HCEC 1CT (cell line): ENCODE measurements at regions not wholly inside any gene's neighbourhood (a gene's known extent, or its start where the extent isn't known, plus 50 kb on each side); places are given as distances from the start of the nearest gene placed in this dataset.
"Not testable (repeated sequence)": the region's sequence is repeated elsewhere in the genome, so short reads cannot be mapped to it uniquely, and the experiment has no call there.

ENCODE experiments used
- DNase-seq: peaks from one replicate; pipeline ENCODE4 v3.0.0-alpha.2; 2017

DNA sequence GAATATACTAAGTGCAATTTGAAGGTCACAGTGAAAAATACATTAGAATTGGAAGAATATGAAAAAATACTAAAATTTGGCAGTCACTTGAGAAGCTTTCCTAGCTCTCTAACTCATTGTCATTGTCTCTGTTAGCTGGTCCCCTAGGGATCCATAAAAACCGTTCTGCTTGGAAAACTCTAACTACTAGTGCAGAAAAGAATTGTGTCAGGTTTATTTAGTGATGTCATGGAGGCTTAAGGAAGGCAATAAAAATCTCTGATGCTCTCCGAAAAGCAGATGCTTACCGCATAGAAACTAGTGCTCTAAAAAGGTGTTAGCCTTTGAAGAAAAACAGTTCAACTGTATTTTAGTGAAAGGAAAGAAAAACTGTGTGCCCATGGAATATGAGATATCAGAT is 150.1 kb upstream of the DLGAP1 start:
- no peak for DNase-seq

DNA sequence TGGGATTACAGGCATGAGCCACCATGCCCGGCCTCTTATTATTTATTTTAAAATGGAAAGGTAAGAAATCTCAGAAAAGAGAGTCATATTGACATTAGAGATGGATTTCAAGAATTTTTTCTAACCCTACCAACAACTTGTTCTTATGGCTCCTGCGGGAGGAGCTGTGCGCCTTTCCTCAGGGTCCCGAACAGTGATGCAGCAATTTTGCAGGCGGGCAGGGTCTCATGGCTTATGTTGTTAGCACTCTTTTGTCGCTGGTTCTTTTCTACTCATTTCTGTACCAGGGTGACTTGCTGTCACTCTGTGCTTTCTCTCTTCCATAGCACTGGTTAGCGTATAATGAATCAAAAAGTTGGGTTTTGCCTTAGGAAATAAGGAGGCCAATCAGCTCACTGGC is 148.8 kb upstream of the DLGAP1 start:
- no peak for DNase-seq

DNA sequence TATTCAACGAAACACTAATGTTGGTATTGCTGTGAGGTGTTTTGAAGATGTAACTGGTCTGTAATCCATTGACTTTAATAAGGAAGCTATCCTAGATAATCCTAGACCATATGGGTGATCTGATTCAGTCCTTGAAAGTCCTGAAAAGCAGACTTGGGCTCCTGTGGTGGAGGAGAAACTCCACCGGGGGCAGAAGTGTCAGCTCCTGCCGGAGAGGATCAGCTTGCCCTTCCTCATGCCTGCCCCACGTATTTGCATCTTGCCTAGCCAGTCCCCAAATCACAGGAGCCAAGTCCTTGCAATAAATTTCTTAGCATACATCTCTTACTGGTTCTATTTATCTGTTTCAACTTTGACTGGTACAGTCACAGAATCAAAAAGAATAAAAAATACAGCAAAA is 144.2 kb upstream of the DLGAP1 start:
- DNase-seq: no peak

DNA sequence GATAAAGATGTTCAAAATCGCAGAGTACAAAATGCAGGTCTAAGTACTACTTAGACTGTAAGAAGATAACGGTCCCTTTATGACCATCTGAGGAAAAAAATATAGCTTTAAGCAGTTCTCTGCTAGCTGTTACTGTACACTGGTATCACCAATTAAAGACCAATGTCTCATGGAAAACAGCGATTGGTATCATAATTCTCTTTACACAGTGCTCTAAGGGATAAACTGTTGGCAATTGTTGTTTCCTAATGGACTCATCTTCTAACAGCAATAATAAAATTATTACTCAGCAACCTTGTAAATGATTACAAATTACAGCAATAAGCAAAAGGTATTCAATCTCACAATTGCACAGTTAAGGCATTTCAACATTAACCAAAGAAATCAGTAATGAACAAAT is 142.2 kb upstream of the DLGAP1 start:
- DNase-seq: no peak

DNA sequence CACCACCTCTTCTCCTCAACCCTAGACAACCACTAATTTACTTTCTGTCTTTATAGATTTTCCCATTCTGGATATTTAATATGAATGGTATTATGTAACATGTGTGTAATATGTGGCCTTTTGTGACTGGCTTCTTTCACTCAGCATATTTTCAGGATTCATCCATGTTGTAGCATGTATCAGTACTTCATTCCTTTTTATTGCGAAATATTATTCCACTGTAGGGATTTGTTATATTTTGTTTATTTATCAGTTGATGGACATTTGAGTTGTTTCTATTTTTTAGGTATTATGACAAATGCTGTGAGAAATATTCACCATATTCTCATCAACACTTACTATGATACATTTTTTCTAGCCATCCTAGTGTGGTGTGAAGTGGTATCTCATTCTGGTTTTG is 138.8 kb upstream of the DLGAP1 start:
- DNase-seq: no peak

DNA sequence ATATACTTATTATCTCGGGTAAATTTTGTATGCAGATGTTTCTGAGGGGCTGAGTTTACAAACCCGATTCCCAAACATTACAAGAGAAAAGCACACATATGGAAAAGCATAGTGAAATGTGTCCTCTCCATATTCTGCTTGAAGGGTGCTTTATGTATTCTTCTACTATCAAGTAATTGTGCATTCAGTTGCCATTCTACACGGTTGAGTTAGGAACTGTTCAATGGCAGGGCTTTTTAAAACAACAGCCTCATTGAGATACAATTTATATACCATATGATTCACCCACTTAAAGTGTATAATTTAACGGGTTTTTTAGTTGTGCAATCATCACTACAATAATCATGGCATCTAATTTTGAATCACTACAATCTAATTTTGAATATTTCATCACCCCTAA is 138.4 kb upstream of the DLGAP1 start:
- DNase-seq: no peak

DNA sequence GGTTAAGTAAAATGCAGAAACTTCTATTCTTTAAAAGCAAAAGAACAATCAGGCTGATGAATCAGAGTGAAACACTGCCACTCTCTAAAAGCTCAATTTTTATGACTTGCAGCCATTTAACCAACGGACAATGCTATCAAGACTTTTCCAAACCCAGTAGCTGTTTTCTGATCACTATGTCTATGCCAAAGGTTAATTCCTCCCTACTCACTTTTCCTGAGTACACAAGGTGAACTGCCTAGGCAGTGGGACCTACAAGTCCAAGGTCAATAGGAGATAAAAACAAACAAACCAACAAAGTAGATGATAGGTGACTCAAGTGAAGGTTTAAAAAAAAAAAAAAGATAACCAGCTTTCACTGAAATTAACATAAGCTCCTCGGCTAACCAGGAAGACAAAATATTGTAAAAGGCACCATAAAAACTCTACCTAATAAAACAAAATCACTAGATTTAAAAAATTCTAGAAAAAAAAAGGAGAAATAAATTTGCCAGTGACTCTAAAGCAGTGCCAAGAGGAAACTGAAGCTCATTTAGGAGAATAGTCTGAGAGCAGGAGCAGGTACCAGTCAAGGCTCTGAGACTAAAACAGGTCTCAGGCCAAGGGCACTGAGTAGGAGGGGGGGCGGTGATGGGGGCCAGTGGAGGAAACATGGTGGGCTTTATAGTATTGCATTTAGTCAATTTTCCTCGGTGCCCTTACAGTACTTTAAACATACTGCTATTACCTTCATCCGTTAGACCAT is 134.1 kb upstream of the DLGAP1 start:
- DNase-seq: no peak

DNA sequence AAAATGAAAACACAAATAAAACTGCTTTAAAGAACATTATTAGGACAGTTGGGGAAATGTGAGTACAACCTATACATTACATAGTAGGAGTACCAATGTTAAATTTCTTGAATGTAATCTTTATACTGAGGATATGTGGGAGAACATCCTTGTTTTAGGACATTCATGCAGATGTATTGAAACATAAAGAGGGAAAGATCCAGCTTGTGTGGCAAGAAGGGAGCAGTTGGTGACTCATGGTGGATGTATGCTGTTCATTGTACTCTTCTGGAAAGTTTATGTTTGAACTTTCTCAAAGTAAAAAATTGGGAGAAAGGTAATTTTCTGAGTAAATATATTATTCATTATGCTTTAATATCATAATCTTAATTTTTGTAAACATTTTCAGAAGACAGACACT is 132.1 kb upstream of the DLGAP1 start:
- no peak for DNase-seq

DNA sequence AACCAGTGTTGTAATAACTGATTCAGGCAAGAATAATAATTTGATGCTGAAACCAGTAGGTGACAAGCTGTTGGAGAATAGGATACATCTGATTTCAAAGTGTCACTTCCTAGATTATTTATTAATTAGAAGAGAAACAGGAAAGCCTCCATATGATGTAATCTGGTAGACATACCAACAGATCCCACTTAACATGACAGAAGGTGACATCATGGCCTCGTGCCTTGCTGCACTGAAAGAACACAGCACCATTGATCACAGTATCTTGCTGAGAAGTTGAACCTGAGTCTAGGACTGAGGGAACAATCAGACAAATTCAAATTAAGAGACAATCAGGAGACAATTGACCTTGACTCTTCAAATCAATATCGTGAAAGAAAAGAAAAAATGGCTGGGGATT is 131.6 kb upstream of the DLGAP1 start:
- no peak for DNase-seq

DNA sequence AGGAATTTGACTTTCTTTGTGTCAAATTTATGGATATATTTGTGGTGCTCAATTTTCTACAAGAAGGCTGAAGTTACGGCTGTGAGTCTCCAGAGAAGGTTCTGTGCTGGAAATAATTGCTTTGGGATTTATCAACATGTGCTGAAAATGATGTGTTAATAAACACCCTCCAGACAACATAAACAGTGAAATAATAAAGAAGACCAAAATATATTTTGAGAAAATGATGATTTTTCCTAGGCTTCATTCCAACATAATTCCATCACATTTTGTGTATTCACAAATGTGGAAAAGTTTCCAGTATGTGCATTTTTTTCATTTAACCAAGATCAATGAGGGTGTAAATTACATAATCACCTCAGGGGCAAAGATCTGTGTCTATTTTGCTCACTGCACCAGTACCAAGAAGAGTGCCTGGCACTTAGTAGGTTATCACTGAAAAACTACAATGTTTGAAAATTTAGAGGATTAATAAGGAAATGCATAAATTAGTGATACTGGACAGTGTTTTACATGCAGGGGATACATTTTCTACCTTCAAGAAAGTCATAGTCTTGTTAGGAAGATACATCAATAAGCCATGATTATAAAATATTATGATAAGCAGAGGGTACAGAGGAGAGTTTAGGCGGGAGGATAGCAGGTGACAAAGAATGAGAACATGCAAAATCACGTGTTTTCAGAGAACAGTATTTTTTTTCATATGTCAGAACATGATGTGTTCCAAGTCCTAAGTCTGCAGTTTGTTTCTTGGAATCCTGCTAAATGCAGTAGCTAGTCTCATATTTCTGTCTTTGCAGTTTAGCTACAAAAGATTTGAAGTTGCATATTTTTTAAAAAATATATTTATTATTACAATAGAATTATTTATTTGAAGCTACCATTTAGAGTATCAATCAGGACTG is 127.6 kb upstream of the DLGAP1 start:
- no peak for DNase-seq

DNA sequence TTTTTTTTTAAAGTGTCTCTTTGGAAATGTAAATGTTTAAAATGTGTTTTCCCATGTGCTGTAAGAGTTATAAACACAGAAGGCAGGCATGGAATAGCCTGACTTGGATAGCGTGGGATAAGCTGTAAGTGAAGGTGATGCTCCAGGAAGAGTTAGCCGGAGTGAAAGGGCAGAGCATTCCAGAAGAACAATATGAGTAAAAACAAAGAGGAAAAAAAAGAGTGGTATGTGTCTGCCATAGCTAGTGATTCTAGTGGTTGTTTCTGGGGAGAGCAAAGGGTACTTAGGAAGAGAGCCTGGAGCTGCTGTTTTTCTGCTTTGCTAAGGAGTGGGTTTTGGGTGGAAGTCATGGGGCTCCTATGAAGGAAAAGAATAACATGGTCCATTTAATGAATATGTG is 126.9 kb upstream of the DLGAP1 start:
- no peak for DNase-seq

DNA sequence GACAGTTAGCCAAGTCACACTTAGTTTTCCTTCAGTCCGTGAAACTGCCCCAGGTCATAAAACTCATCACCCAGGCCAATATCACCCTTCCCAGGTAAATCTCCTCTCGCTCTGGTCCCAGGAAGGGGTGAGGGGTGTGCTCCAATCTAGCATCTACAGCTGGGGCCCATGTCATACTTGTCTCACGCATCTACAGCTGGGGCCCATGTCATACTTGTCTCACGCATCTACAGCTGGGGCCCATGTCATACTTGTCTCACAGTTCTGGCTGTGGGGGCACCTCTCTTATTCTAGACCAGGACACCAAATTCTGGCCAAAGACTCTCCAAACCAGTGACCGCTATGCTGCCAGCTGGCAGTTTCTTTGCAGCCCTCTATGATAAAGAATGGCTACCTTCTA is 123.3 kb upstream of the DLGAP1 start:
- no peak for DNase-seq

DNA sequence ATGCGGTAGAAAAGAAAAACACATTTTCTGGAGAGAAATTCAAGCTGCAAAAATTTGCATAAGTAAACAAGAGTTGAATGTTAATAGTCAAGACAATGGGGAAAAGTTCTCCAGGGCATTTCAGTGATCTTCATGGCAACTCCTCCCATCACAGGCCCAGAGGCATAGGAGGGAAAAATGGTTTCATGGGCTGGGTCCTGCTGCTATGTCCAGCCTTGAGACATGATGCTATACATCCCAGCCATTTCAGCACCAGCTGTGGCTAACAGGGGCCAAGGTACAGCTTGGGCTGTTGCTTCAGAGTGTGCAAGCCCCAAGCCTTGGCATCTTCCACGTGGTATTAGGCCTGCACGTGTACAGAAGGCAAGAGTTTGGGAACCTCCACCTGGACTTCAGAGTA is 118.6 kb upstream of the DLGAP1 start:
- no peak for DNase-seq

DNA sequence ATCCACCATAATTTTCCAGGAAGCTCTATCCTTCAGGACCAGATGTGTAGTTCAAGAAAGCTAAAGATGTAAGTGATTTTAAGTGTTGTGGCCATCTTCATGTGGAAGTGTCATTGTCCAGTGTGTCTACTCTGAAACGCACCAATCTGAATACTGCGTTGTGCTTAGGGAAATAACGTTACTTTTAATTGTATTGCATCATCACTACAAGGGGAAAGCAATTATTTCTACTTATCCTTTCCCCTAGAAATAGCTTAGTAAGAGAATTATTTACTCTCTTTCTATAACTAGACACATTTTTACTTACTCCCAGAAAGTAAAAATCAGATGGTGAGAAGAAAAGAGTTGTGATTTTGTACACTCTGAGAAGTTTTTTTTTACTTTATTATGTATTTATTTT is 102.4 kb upstream of the DLGAP1 start:
- no peak for DNase-seq

DNA sequence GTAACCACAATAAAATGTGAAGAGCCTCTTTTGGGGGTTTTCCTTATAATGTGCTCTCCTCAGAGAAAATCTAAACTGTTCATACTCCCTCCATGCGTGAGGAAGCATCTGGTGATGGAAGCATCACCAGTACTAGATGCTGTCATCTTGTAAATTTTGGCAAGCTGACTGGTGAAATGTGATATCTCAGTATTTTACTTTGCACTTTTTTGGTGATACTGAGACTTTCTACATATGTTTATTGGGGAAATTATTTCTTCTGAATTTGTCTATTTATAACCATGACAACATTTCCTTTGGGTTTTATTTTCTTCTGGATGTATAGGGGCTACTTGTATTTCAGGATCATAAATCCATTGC is 95.9 kb upstream of the DLGAP1 start:
- DNase-seq: no peak

DNA sequence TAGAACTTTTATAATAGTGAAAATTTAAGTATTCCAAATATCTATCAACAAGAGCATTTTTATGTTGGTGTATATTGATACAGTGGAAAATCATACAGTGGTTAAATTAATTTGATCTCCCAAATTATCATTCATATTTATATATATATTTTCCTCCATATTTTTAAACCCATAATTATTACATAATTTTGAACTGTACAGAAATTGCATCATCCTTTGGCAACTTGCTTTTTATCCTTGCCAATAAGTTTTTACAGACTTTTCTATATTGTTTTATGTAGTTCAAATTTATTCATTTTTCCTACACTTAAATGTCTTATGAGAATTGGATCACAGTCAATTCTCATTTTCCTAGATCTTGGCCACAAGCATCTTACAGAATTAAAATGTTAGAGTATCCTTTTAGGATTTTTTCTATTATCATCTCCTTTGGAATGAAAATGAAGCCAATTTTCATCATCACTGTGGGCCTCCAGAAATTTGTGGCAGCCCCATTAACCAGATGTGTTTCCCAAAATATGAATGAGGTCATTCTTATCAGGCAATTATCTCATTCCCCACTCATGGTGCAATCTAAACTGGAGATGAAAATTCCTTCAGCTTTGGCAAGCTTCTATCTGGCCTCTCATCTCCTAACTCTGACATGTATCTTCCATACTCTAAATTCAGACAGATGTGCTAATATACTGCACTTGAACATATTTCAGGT is 94.2 kb upstream of the DLGAP1 start:
- DNase-seq: no peak

DNA sequence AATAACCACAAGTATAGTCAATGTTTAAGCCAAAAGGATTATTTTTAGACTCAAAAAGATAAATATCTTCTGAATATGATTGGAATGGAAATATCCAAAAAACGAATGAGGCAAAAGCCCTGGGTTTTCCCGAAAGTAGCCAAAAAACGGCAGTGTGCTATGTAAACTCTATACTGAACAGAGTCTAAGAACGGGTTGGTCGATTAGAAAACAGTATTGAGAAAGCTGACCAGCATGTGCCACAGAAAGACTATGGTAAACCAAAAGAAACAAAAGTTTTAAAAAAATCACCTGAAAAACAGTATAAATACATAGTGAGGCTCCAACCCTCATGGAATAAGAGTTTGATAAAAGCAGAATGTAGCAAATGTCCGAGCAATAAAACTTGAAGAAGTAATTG is 92.0 kb upstream of the DLGAP1 start:
- DNase-seq: no peak

DNA sequence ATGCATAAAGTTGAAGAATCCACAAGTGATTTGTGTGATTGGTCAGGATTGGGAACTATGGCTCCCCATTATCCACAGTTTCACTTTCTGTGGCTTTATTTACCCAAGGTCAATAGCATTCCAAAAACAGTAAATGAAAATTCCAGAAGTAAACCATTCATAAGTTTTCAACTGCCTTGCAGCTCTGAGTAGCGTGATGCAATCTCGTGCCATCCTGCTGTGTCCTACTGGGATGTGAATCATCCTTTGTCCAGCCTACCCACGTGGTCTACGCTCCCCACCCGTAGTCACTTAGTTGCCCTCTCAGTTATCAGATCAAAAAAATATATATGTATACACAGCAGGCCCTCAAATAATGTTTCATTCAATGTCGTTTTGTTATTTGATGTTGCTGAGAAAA is 89.0 kb upstream of the DLGAP1 start:
- no peak for DNase-seq

DNA sequence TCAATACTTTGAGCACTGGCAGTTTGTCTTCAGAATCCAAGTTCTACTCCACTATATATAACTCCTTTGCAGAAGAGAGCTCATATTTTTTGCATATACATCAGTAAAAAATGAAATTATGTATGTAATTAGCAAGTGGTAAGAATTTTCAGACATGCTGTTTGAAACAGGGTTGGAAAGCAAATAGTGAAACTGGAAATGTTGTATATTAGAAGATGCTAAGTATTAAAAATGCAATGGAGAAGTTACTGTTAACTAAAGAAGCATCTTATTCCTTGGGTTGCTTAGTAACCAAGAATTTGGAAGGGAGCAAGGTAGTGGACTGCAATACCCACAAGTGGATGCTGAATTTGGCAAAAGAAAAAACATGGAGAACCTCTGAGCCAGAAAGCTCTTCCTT is 88.6 kb upstream of the DLGAP1 start:
- no peak for DNase-seq

DNA sequence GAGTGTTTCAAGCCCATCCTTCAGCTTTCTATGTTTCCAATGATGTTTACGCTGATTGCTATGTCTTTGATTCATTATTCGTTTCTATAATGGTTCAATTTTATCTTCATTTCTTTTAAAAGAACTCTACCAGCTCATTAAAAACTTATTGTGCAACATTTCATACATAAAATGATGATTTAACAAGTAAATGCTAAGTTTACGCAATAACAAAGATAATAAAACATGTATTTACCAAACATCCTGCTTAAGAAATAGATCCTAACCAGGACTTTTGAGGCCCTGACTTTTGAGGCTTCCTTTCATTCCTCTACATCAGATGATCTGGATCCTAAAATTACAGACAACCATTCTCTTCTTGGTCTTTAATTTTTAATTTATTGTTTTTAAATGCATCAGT is 86.5 kb upstream of the DLGAP1 start:
- no peak for DNase-seq

DNA sequence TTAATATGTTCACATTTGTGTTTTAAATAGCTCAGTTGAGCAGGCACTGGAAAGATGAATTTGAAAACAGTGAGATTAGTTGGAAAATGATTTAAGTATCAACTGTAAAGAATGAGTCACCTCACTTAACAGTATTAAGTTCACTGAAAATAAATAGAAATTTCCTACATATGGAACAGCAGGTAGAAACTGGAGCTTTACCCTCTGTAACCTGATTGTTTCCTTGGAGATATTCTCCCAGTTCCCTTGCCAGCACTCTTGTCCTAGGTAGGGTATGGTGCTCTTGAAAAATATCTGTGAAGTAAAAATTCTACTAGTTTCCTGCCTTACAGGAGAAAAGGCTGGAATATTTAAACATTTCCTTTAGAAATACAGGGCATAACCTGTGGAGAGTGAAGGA is 81.3 kb upstream of the DLGAP1 start:
- DNase-seq: no peak

DNA sequence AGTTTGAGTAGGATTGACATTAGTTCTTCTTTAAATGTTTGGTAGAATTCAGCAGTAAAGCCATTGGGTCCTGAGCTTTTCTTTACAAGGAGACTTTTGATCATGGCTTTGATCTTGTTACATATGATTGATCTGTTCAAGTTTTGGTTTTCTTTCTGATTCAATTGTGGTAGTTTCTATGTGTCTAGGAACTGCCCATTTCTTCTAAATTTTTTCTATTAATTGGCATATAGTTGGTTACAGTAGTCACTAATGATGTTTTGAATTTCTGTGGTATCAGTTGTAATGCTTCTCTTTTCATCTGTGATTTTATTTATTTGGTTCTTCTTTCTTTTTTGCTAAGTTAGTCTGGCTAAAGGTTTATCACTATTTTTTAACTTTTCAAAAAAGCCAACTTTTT is 73.3 kb upstream of the DLGAP1 start:
- DNase-seq: no peak

DNA sequence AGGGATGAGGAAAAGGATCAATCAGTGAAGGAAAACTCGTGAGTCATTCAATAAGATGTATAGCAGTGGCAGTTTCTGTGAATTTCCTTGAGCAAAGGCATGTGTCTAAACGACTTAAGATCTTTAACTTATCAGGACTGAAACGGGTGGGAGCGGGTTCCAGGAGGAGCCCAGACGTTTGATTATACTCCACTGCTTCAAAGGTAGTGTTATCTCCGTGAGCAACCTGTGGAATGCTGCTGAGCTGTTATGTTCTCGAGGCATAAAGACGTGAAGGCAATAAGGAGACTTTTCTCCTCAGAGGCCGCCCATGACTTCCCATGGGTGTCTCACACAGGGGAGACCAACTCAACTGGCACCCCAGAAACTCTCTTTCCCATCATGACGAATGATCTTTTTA is 72.7 kb upstream of the DLGAP1 start:
- not testable (repeated sequence) for DNase-seq

DNA sequence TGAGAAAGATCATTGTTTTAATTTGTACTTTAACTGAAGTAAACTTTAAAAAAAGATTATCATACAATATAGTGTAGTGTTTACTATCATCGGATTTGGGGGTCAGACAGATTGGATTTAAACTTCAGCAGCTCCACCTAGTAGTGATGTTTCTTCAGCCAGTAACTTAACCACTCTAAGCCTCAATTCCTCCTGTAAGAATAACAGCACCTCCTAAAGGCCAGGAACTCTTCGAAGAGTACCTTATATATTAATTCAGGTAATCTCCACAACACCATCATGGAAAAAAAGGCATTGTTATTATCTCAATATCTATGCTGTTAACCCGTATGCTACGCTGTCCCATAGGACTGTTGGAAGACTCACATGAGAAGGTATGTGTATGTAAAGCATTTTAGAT is 69.0 kb upstream of the DLGAP1 start:
- DNase-seq: no peak
